ENCODE measurements at regions not wholly inside any gene's neighbourhood (a gene's known extent, or its start where the extent isn't known, plus 50 kb on each side); places are given as distances from the start of the nearest gene placed in this dataset.

- DNase-seq, result no peak
Measured at GRCh38 chr19:30314056-30314804, 58.0 kb upstream of the ZNF536 start.

DNA sequence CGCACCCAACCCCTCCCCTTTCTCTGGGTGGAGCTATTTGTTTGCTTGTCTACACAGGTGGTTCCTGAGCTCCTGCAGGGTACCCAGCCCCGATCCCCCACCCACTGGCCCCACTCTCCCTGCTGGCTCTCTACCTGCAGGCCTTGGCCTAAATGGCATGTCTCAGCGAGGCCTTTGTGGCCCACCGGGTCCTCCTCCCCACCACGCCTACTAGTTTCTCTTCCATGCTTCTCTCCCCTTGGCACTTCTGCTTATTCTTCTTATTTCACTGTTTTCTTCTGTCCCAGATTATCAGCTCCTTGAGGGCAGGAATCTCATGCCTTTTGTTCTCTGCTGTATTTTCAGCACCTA, 57.4 kb upstream of the ZNF536 start:
- no peak for DNase-seq

- DNase-seq, result no peak
Measured at GRCh38 chr19:30315159-30315558, 57.0 kb upstream of the ZNF536 start.

- DNase-seq, result no peak
Measured at GRCh38 chr19:30316000-30316491, 56.1 kb upstream of the ZNF536 start.

- DNase-seq, result no peak
Measured at GRCh38 chr19:30316560-30317106, 55.6 kb upstream of the ZNF536 start.

- DNase-seq, result no peak
Measured at GRCh38 chr19:30317403-30317802, 54.8 kb upstream of the ZNF536 start.

GRCh38 chr19:30318261-30318660, 53.9 kb upstream of the ZNF536 start:
- no peak for DNase-seq

- DNase-seq, result no peak
Measured at GRCh38 chr19:30318936-30319335, 53.2 kb upstream of the ZNF536 start.

DNA sequence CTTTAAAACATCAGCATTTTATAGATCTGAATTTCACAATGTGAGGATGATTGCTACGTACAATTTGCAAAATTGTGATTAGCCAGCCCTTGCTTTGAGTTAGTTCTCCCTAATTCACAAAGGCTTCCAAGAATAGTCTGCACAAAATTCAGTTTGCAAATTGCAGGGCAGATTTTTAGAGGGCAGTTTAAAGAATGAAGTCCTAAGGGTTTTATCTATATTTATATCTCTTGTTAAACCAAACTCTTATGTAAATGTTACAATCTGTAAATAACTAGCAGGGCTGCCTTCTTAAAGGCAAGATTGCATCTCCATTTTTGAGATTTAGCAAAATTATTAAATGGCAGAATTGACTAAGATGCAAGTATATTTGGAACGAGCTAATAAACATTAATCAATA, 52.8 kb upstream of the ZNF536 start:
- no peak for DNase-seq

DNA sequence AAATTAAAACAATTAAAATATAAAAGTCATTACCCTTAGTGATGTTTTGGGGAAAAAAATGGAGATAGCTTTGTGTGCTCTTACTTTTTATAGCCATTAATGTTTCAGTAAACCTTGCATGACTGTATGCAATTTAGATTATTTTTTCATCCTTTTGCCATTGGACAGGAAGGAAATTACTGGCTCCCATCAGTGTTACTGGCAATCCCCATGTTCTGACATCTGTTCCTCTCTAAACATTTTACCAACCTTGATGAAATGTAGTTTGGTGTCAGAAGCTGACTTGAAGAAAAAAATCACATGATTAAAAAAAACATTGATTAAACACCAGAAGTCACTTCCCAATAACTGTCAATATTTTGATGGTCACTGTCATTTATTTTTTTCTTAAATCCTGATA, 52.3 kb upstream of the ZNF536 start:
- DNase-seq, result no peak

DNA sequence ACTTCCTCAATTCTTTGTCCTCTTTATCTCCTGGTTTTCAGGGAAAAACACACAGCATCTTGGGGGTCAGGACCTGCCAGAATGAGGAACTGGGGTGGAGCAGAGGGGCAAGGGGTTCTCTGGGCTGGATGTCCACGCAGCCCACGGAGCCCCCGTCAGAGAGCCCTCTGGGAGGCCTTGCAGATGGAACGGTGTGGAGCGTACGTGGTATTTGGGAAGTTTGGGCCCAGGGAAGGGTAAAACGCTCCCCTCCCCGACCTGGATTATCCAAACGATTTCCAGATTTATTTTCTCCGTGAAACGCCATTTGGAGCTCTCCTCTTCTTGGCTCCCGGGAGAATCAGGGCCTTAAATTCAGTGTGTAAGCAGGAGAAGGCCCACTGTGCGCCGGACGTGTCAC, 51.7 kb upstream of the ZNF536 start:
- DNase-seq, result no peak

GRCh38 chr19:30320916-30321315, 51.3 kb upstream of the ZNF536 start:
- DNase-seq, result no peak
